Astrocyte (in vitro differentiated cells and primary cell): ENCODE measurements at regions not wholly inside any gene's neighbourhood (a gene's known extent, or its start where the extent isn't known, plus 50 kb on each side); places are given as distances from the start of the nearest gene placed in this dataset.

Experiments used
- DNase-seq: peaks from one replicate; pipeline ENCODE4 v3.0.0-alpha.2; 2010; ENCODE audit warnings: low read depth
- FAIRE-seq: peaks from 2 replicates; lab custom pipeline; 2011; peaks lifted over from hg19 to GRCh38; lab: Jason Lieb, UNC
- H2AFZ ChIP-seq: 2 replicates; pipeline ENCODE4 v1.6.0; 2012; ENCODE audit warnings: low read depth, low read length, inconsistent platforms
- H3K27ac ChIP-seq: 2 replicates; pipeline ENCODE4 v1.5.1; 2011; ENCODE audit warnings: low read depth, low read length, inconsistent platforms
- H3K27me3 ChIP-seq: 2 replicates; pipeline ENCODE4 v1.6.0; 2011; ENCODE audit warnings: low read length, inconsistent platforms; ENCODE audit not compliant: insufficient read depth
- H3K36me3 ChIP-seq: 2 replicates; pipeline ENCODE4 v1.5.1; 2011; ENCODE audit warnings: low read length, inconsistent platforms; ENCODE audit not compliant: insufficient read depth
- H3K4me1 ChIP-seq: 2 replicates; pipeline ENCODE4 v1.5.1; 2011; ENCODE audit warnings: low read length, inconsistent platforms; ENCODE audit not compliant: insufficient read depth
- H3K4me2 ChIP-seq: 2 replicates; pipeline ENCODE4 v1.6.0; 2012; ENCODE audit warnings: low read length, inconsistent platforms
- H3K4me3 ChIP-seq: 2 replicates; pipeline ENCODE4 v1.5.1; 2011; ENCODE audit warnings: low read depth, mild to moderate bottlenecking, low read length, inconsistent platforms; ENCODE audit not compliant: insufficient read depth
- H3K79me2 ChIP-seq: 2 replicates; pipeline ENCODE4 v1.6.0; 2012; ENCODE audit warnings: mild to moderate bottlenecking, low read length, inconsistent platforms; ENCODE audit not compliant: insufficient read depth
- H3K9ac ChIP-seq: 2 replicates; pipeline ENCODE4 v1.6.0; 2012; ENCODE audit warnings: mild to moderate bottlenecking, low read length, inconsistent platforms
- H3K9me3 ChIP-seq: 2 replicates; pipeline ENCODE4 v1.5.1; 2012; ENCODE audit warnings: low read depth, mild to moderate bottlenecking, low read length, inconsistent platforms; ENCODE audit not compliant: insufficient read depth
- H4K20me1 ChIP-seq: 2 replicates; pipeline ENCODE4 v1.6.0; 2012; ENCODE audit warnings: low read length, inconsistent platforms; ENCODE audit not compliant: insufficient read depth
- H3K27ac Mint-ChIP-seq: one replicate; pipeline ENCODE4 v1.8.0; 2021; ENCODE audit warnings: mild to moderate bottlenecking, mixed read lengths; ENCODE audit not compliant: unreplicated experiment
- H3K27me3 Mint-ChIP-seq: one replicate; pipeline ENCODE4 v1.8.0; 2021; ENCODE audit warnings: low read depth, mixed read lengths; ENCODE audit not compliant: unreplicated experiment
- H3K36me3 Mint-ChIP-seq: one replicate; pipeline ENCODE4 v1.8.0; 2021; ENCODE audit warnings: low read depth, mixed read lengths; ENCODE audit not compliant: unreplicated experiment
- H3K4me1 Mint-ChIP-seq: one replicate; pipeline ENCODE4 v1.8.0; 2021; ENCODE audit warnings: low read depth, mixed read lengths; ENCODE audit not compliant: unreplicated experiment
- H3K4me3 Mint-ChIP-seq: one replicate; pipeline ENCODE4 v1.8.0; 2021; ENCODE audit warnings: mild to moderate bottlenecking, moderate library complexity, mixed read lengths; ENCODE audit not compliant: unreplicated experiment
- H3K9me3 Mint-ChIP-seq: one replicate; pipeline ENCODE4 v1.8.0; 2021; ENCODE audit warnings: mild to moderate bottlenecking, mixed read lengths; ENCODE audit not compliant: unreplicated experiment
- CTCF ChIP-seq: IDR thresholded peaks from 2 replicates; pipeline ENCODE4 v1.5.1; 2011; ENCODE audit warnings: low read depth, mild to moderate bottlenecking, inconsistent platforms, low read length, moderate library complexity; ENCODE audit not compliant: insufficient read depth
- EZH2 ChIP-seq: IDR thresholded peaks from 2 replicates; pipeline ENCODE4 v1.6.1; 2012; ENCODE audit warnings: mild to moderate bottlenecking, low read length, inconsistent platforms; ENCODE audit not compliant: insufficient read depth

GRCh38 chr1:63063367-63063766 is 259.0 kb upstream of the FOXD3 start:
- no peak for DNase-seq
- Mint-ChIP-seq H3K4me3 (no peak overlapping the region), H3K4me1 (peaks cover under 1% of the 10 kb centered on the region), H3K27me3 (peaks cover 1% of the 10 kb centered on the region), H3K9me3 (peaks cover 2% of the 10 kb centered on the region), H3K27ac (no peak overlapping the region), H3K36me3 (no peaks in the 10 kb centered on the region)
- H3K4me1 ChIP-seq = no peaks in the 10 kb centered on the region
- H3K27ac ChIP-seq = no peak overlapping the region
- FAIRE-seq = no peak
- no peak overlapping the region for H3K4me3 ChIP-seq
- H2AFZ ChIP-seq = no peak overlapping the region
- no peak for TF ChIP-seq CTCF
- TF ChIP-seq EZH2 = no peak
- no peaks in the 10 kb centered on the region for H3K9me3 ChIP-seq
- H3K79me2 ChIP-seq = no peaks in the 10 kb centered on the region
- no peak overlapping the region for H3K9ac ChIP-seq
- no peaks in the 10 kb centered on the region for H3K27me3 ChIP-seq
- no peak overlapping the region for H3K4me2 ChIP-seq
- no peaks in the 10 kb centered on the region for H3K36me3 ChIP-seq
- H4K20me1 ChIP-seq = no peaks in the 10 kb centered on the region

- no peak for TF ChIP-seq EZH2
- TF ChIP-seq CTCF = no peak
- DNase-seq (no peak), FAIRE-seq (no peak)
- Histone ChIP-seq H2AFZ (no peak overlapping the region), H3K79me2 (no peaks in the 10 kb centered on the region), H3K27me3 (no peaks in the 10 kb centered on the region), H3K36me3 (no peaks in the 10 kb centered on the region), H3K4me3 (no peak overlapping the region), H3K4me1 (no peaks in the 10 kb centered on the region), H4K20me1 (no peaks in the 10 kb centered on the region), H3K27ac (no peak overlapping the region), H3K4me2 (no peak overlapping the region), H3K9me3 (no peaks in the 10 kb centered on the region), H3K9ac (no peak overlapping the region)
- H3K36me3 Mint-ChIP-seq = no peaks in the 10 kb centered on the region
- peaks cover 1% of the 10 kb centered on the region for H3K27me3 Mint-ChIP-seq
- no peak overlapping the region for H3K27ac Mint-ChIP-seq
- peaks cover 2% of the 10 kb centered on the region for H3K9me3 Mint-ChIP-seq
- H3K4me1 Mint-ChIP-seq = peaks cover 6% of the 10 kb centered on the region
- H3K4me3 Mint-ChIP-seq = no peak overlapping the region
These were observed 258.2 kb upstream of the FOXD3 start for GRCh38 chr1:63064135-63064534.

- H3K36me3 ChIP-seq = no peaks in the 10 kb centered on the region
- no peaks in the 10 kb centered on the region for H3K79me2 ChIP-seq
- Mint-ChIP-seq H3K9me3 (peaks cover 6% of the 10 kb centered on the region), H3K4me3 (no peak overlapping the region), H3K36me3 (no peaks in the 10 kb centered on the region), H3K4me1 (peaks cover 6% of the 10 kb centered on the region), H3K27me3 (peaks cover 18% of the 10 kb centered on the region), H3K27ac (no peak overlapping the region)
- no peak overlapping the region for H3K9ac ChIP-seq
- H3K27me3 ChIP-seq = peaks cover 11% of the 10 kb centered on the region
- no peaks in the 10 kb centered on the region for H3K4me1 ChIP-seq
- H4K20me1 ChIP-seq = no peaks in the 10 kb centered on the region
- H3K9me3 ChIP-seq = no peaks in the 10 kb centered on the region
- H3K4me3 ChIP-seq = no peak overlapping the region
- no peak overlapping the region for H2AFZ ChIP-seq
- TF ChIP-seq CTCF (no peak), EZH2 (no peak)
- FAIRE-seq (no peak), DNase-seq (no peak)
- no peak overlapping the region for H3K4me2 ChIP-seq
- no peak overlapping the region for H3K27ac ChIP-seq
These were observed 253.7 kb upstream of the FOXD3 start for GRCh38 chr1:63068626-63069025.
